Stimulated activated CD4-positive, alpha-beta T cell treated with anti-CD3 and anti-CD28 coated beads, TNF-alpha, amount 100 ng/mL, for 1 hour (primary cell): ENCODE measurements at regions not wholly inside any gene's neighbourhood (a gene's known extent, or its start where the extent isn't known, plus 50 kb on each side); places are given as distances from the start of the nearest gene placed in this dataset.

Source experiments
- DNase-seq, 3 donors: peaks; one replicate each; pipeline ENCODE4 v3.0.0-alpha.2; 2020; ENCODE audit warnings: low read depth in 3 of 3, low spot score in 1 of 3

GRCh38 chr4:151811403-151811802 is 50.6 kb upstream of the GATB start:
- no peak for DNase-seq
